GM23338 (cell line): ENCODE measurements at regions not wholly inside any gene's neighbourhood (a gene's known extent, or its start where the extent isn't known, plus 50 kb on each side); places are given as distances from the start of the nearest gene placed in this dataset.

Source experiments
- ATAC-seq: fragments of 200-7000 bp; cut with Tn5 transposase; 3 replicates; pipeline ENCODE4 v1.9.1; 2020
- DNase-seq: peaks from one replicate; pipeline ENCODE4 v3.0.0-alpha.2; 2015; ENCODE audit warnings: low spot score
- H2AFZ ChIP-seq: fragments of 200-600 bp; sonication (generic); 2 replicates; pipeline ENCODE4 v1.8.0; 2016; ENCODE audit warnings: antibody characterized with exemption, mild to moderate bottlenecking, moderate library complexity
- H3F3A ChIP-seq: fragments of 200-600 bp; sonication (generic); replicated peaks from 2 replicates; pipeline ENCODE4 v1.8.0; 2017; ENCODE audit warnings: antibody characterized with exemption, mixed run types, low read depth
- H3K27ac ChIP-seq: fragments of 200-600 bp; sonication (generic); 2 replicates; pipeline ENCODE4 v1.6.1; 2016; ENCODE audit warnings: low read depth
- H3K27me3 ChIP-seq: fragments of 200-600 bp; sonication (generic); 2 replicates; pipeline ENCODE4 v1.8.0; 2016; ENCODE audit warnings: mild to moderate bottlenecking, mixed run types, moderate library complexity; ENCODE audit not compliant: insufficient read depth
- H3K36me3 ChIP-seq: fragments of 200-600 bp; sonication (generic); 2 replicates; pipeline ENCODE4 v1.8.0; 2016; ENCODE audit warnings: mild to moderate bottlenecking; ENCODE audit not compliant: insufficient read depth
- H3K4me1 ChIP-seq: fragments of 200-600 bp; sonication (generic); 2 replicates; pipeline ENCODE4 v1.8.0; 2016; ENCODE audit warnings: mild to moderate bottlenecking, moderate library complexity; ENCODE audit not compliant: insufficient read depth
- H3K4me2 ChIP-seq: fragments of 200-600 bp; sonication (generic); 2 replicates; pipeline ENCODE4 v1.7.1; 2017; ENCODE audit warnings: mixed run types
- H3K4me3 ChIP-seq: fragments of 200-600 bp; sonication (generic); 2 replicates; pipeline ENCODE4 v1.6.1; 2016; ENCODE audit warnings: mixed run types
- H3K79me2 ChIP-seq: fragments of 200-600 bp; sonication (generic); replicated peaks from 2 replicates; pipeline ENCODE4 v1.8.0; 2017; ENCODE audit warnings: mild to moderate bottlenecking; ENCODE audit not compliant: insufficient read depth
- H3K9me2 ChIP-seq: fragments of 200-600 bp; sonication (generic); 2 replicates; pipeline ENCODE4 v1.8.0; 2017; ENCODE audit not compliant: insufficient read depth
- H4K20me1 ChIP-seq: fragments of 200-600 bp; sonication (generic); replicated peaks from 2 replicates; pipeline ENCODE4 v1.8.0; 2017; ENCODE audit warnings: mild to moderate bottlenecking; ENCODE audit not compliant: insufficient read depth
- H3K27ac Mint-ChIP-seq: 2 replicates; pipeline ENCODE4 v1.8.0; 2020; ENCODE audit warnings: inconsistent platforms, mild to moderate bottlenecking, moderate library complexity, mixed read lengths
- H3K27me3 Mint-ChIP-seq: 3 replicates; pipeline ENCODE4 v1.8.0; 2022; ENCODE audit warnings: low read depth, mild to moderate bottlenecking, moderate library complexity, mixed read lengths, inconsistent platforms; ENCODE audit not compliant: insufficient read depth, poor library complexity
- H3K36me3 Mint-ChIP-seq: 3 replicates; pipeline ENCODE4 v1.8.0; 2021; ENCODE audit warnings: low read depth, mild to moderate bottlenecking, inconsistent platforms, moderate library complexity, mixed read lengths
- H3K4me1 Mint-ChIP-seq: 3 replicates; pipeline ENCODE4 v1.8.0; 2020; ENCODE audit warnings: mild to moderate bottlenecking, inconsistent platforms, mixed read lengths
- H3K4me3 Mint-ChIP-seq: 3 replicates; pipeline ENCODE4 v1.8.0; 2021; ENCODE audit warnings: moderate library complexity, mild to moderate bottlenecking, inconsistent platforms, mixed read lengths
- H3K9me3 Mint-ChIP-seq: 3 replicates; pipeline ENCODE4 v1.8.0; 2020; ENCODE audit warnings: moderate library complexity, mild to moderate bottlenecking, inconsistent platforms, mixed read lengths
- CREB1 ChIP-seq: fragments of 250-450 bp; sonication (Bioruptor Pico); IDR thresholded peaks from 2 replicates; pipeline ENCODE4 v1.5.0; 2020; ENCODE audit warnings: low read depth, mild to moderate bottlenecking, moderate library complexity
- CTCF ChIP-seq, 2 experiments: fragments of 200-600 bp in 1 of 2; sonication (generic) in 1 of 2; conservative IDR thresholded peaks; 2 replicates each; pipeline versions ENCODE4 v1.5.1 to v1.6.1; 2016 to 2017; ENCODE audit warnings: antibody characterized with exemption in 2 of 2, low read depth in 2 of 2, mild to moderate bottlenecking in 2 of 2, moderate library complexity in 1 of 2
- ETS1 ChIP-seq: IDR thresholded peaks from 2 replicates; pipeline ENCODE4 v1.6.1; 2016; ENCODE audit warnings: antibody characterized with exemption
- EZH2 ChIP-seq: fragments of 200-600 bp; sonication (generic); IDR thresholded peaks from one replicate; pipeline ENCODE4 v1.8.0; 2017; ENCODE audit warnings: antibody characterized with exemption, mild to moderate bottlenecking, low read depth; ENCODE audit not compliant: unreplicated experiment
- JUNB ChIP-seq: IDR thresholded peaks from one replicate; pipeline ENCODE4 v1.6.1; 2016; ENCODE audit warnings: antibody characterized with exemption; ENCODE audit not compliant: unreplicated experiment
- POLR2AphosphoS5 ChIP-seq: IDR thresholded peaks from 2 replicates; pipeline ENCODE4 v1.6.1; 2016; ENCODE audit warnings: antibody characterized with exemption, low read depth
- REST ChIP-seq: IDR thresholded peaks from one replicate; pipeline ENCODE4 v1.6.1; 2018; ENCODE audit warnings: antibody characterized with exemption; ENCODE audit not compliant: unreplicated experiment
- STAT1 ChIP-seq: IDR thresholded peaks from one replicate; pipeline ENCODE4 v1.6.1; 2016; ENCODE audit warnings: antibody characterized with exemption; ENCODE audit not compliant: unreplicated experiment
- ZNF114 ChIP-seq: fragments of 250-450 bp; sonication (Bioruptor Pico); IDR thresholded peaks from 2 replicates; pipeline ENCODE4 v1.5.0; 2020; ENCODE audit warnings: mild to moderate bottlenecking, moderate library complexity
- ZNF331 ChIP-seq: fragments of 250-450 bp; sonication (Bioruptor Pico); IDR thresholded peaks from 2 replicates; pipeline ENCODE4 v1.5.0; 2020; ENCODE audit warnings: low read depth, mild to moderate bottlenecking, moderate library complexity

- TF ChIP-seq POLR2AphosphoS5: no peak
- no peak for TF ChIP-seq ZNF114 (CRISPR knock-in tag)
- no peak for TF ChIP-seq JUNB
Measured at GRCh38 chr5:40046792-40047191, 622.0 kb upstream of the DAB2 start (continued).

GRCh38 chr5:40045429-40045828 lies 620.6 kb upstream of the DAB2 start:
- Mint-ChIP-seq H3K9me3 (no peaks in the 10 kb centered on the region), H3K27me3 (no peaks in the 10 kb centered on the region), H3K36me3 (no peaks in the 10 kb centered on the region), H3K27ac (no peak overlapping the region), H3K4me1 (no peaks in the 10 kb centered on the region), H3K4me3 (no peak overlapping the region)
- Histone ChIP-seq H3F3A (no peaks in the 10 kb centered on the region), H3K9me2 (no peaks in the 10 kb centered on the region), H3K36me3 (no peaks in the 10 kb centered on the region), H3K4me1 (no peaks in the 10 kb centered on the region), H4K20me1 (no peaks in the 10 kb centered on the region), H3K79me2 (no peaks in the 10 kb centered on the region), H2AFZ (no peak overlapping the region), H3K4me3 (no peak overlapping the region), H3K27ac (no peak overlapping the region), H3K27me3 (no peaks in the 10 kb centered on the region), H3K4me2 (no peak overlapping the region)
- ATAC-seq: no peak
- TF ChIP-seq JUNB: no peak
- TF ChIP-seq ZNF331: no peak
- no peak for TF ChIP-seq REST
- TF ChIP-seq STAT1: no peak
- no peak for TF ChIP-seq POLR2AphosphoS5
- no peak for TF ChIP-seq CTCF (conservative IDR thresholded peaks at IDR 0.05; ENCODE audit: low read depth in 2 of 2)
- TF ChIP-seq CREB1 (CRISPR knock-in tag): no peak
- no peak for TF ChIP-seq ZNF114 (CRISPR knock-in tag)
- no peak for TF ChIP-seq EZH2
- DNase-seq: no peak

- Histone ChIP-seq H3K27ac (no peak overlapping the region), H3K27me3 (no peaks in the 10 kb centered on the region), H2AFZ (no peak overlapping the region), H3K4me1 (no peaks in the 10 kb centered on the region), H3K4me3 (no peak overlapping the region), H3K79me2 (no peaks in the 10 kb centered on the region), H4K20me1 (no peaks in the 10 kb centered on the region), H3K4me2 (no peak overlapping the region), H3K9me2 (no peaks in the 10 kb centered on the region), H3K36me3 (no peaks in the 10 kb centered on the region), H3F3A (no peaks in the 10 kb centered on the region)
- no peak overlapping the region for H3K27ac Mint-ChIP-seq
- H3K4me3 Mint-ChIP-seq: no peak overlapping the region
- DNase-seq (no peak), ATAC-seq (no peak)
- no peaks in the 10 kb centered on the region for H3K9me3 Mint-ChIP-seq
- H3K27me3 Mint-ChIP-seq: no peaks in the 10 kb centered on the region
- no peaks in the 10 kb centered on the region for H3K4me1 Mint-ChIP-seq
- H3K36me3 Mint-ChIP-seq: no peaks in the 10 kb centered on the region
- TF ChIP-seq ETS1 (no peak), EZH2 (no peak), JUNB (no peak), REST (no peak), ZNF114 (CRISPR knock-in tag) (no peak)
Measured at GRCh38 chr5:40043916-40044315, 619.1 kb upstream of the DAB2 start.
